HCT116 (cell line): ENCODE measurements at regions not wholly inside any gene's neighbourhood (a gene's known extent, or its start where the extent isn't known, plus 50 kb on each side); places are given as distances from the start of the nearest gene placed in this dataset.

ENCODE experiments used
- ATAC-seq: fragments of 200-7000 bp; cut with Tn5 transposase; 2 replicates; pipeline ENCODE4 v1.9.1; 2020; ENCODE audit warnings: mild to moderate bottlenecking, moderate library complexity
- BruUV-seq: library from RNA; stranded (reverse); fragments of 400-500 nt; replicated peaks from 2 replicates; lab custom pipeline; 2021; lab: Mats Ljungman, UMichigan
- CTCF ChIA-PET: fragments of 300-600 bp; sonication (Branson Sonifier 250); formaldehyde crosslinking; loops from one replicate; lab custom pipeline; 2021; ENCODE audit warnings: antibody characterized with exemption; lab: Charles Lee
- POLR2A ChIA-PET: fragments of 300-600, 350-600 bp; sonication (Branson Sonifier 250); formaldehyde crosslinking; loops from one replicate; lab custom pipeline; 2021; ENCODE audit warnings: antibody characterized with exemption; lab: Charles Lee
- RAD21 ChIA-PET, 2 experiments: fragments of 300-600 bp; sonication (Branson Sonifier 250); formaldehyde crosslinking; loops; one replicate each; lab custom pipeline; 2023; ENCODE audit warnings: low total read pairs in 2 of 2; ENCODE audit not compliant: uncharacterized antibody in 2 of 2, unreplicated experiment in 2 of 2, low non-redundant PET in 1 of 2; lab: Charles Lee
- DNase-seq: peaks from one replicate; pipeline ENCODE4 v3.0.0-alpha.2; 2010; ENCODE audit warnings: low read depth, low spot score
- H2AFZ ChIP-seq: fragments of 200-600 bp; shearing (Covaris generic), sonication (generic); 2 replicates; pipeline ENCODE4 v1.6.1; 2017; ENCODE audit warnings: low read depth, mixed run types, mixed read lengths, antibody characterized with exemption, low read length; ENCODE audit not compliant: poor library complexity, severe bottlenecking
- H3K27ac ChIP-seq: 2 replicates; pipeline ENCODE4 v1.5.1; 2012; ENCODE audit warnings: low read depth, low read length
- H3K27me3 ChIP-seq: fragments of 200-600 bp; sonication (generic); 2 replicates; pipeline ENCODE4 v1.6.1; 2016; ENCODE audit warnings: mixed run types, low read length, mixed read lengths; ENCODE audit not compliant: insufficient read depth
- H3K36me3 ChIP-seq, 2 experiments: fragments of 200-500 bp in 1 of 2; fragments of 200-600 bp in 1 of 2; sonication (Bioruptor generic) in 1 of 2; sonication (generic) in 1 of 2; 2 replicates each; pipeline versions ENCODE4 v1.5.1 to v1.6.1; 2014 to 2016; ENCODE audit warnings: low read length in 2 of 2, inconsistent platforms in 1 of 2, mixed read lengths in 1 of 2, mixed run types in 1 of 2; ENCODE audit not compliant: insufficient read depth in 2 of 2, control insufficient read depth in 1 of 2
- H3K4me1 ChIP-seq, 2 experiments: fragments of 200-600 bp in 1 of 2; sonication (generic) in 1 of 2; 2 replicates each; pipeline versions ENCODE4 v1.5.1 to v1.6.1; 2012 to 2017; ENCODE audit warnings: low read length in 2 of 2, inconsistent platforms in 1 of 2, mild to moderate bottlenecking in 1 of 2, mixed read lengths in 1 of 2, mixed run types in 1 of 2, moderate library complexity in 1 of 2; ENCODE audit not compliant: insufficient read depth in 2 of 2, control insufficient read depth in 1 of 2
- H3K4me2 ChIP-seq: fragments of 200-600 bp; sonication (generic); 2 replicates; pipeline ENCODE4 v1.6.1; 2017; ENCODE audit warnings: mixed run types, low read length, mixed read lengths
- H3K4me3 ChIP-seq, 2 experiments: fragments of 200-600 bp in 1 of 2; sonication (generic) in 1 of 2; replicated peaks in 1 of 2; 2 replicates each; pipeline ENCODE4 v1.5.1; 2011 to 2016; ENCODE audit warnings: low read length in 2 of 2, control low read depth in 1 of 2, low read depth in 1 of 2, mild to moderate bottlenecking in 1 of 2, mixed read lengths in 1 of 2, mixed run types in 1 of 2
- H3K79me2 ChIP-seq: fragments of 200-600 bp; sonication (generic); 2 replicates; pipeline ENCODE4 v1.6.1; 2017; ENCODE audit warnings: mild to moderate bottlenecking, mixed run types, low read length, moderate library complexity, mixed read lengths; ENCODE audit not compliant: insufficient read depth
- H3K9ac ChIP-seq: fragments of 200-600 bp; sonication (generic); 2 replicates; pipeline ENCODE4 v1.6.1; 2016; ENCODE audit warnings: low read length, mixed read lengths
- H3K9me2 ChIP-seq: fragments of 200-600 bp; sonication (generic), shearing (Covaris generic); 2 replicates; pipeline ENCODE4 v1.6.1; 2017; ENCODE audit warnings: mixed run types, mild to moderate bottlenecking, moderate library complexity; ENCODE audit not compliant: insufficient read depth
- H3K9me3 ChIP-seq, 2 experiments: fragments of 200-500 bp in 1 of 2; fragments of 200-600 bp in 1 of 2; sonication (Bioruptor generic) in 1 of 2; sonication (generic) in 1 of 2; 2 replicates each; pipeline ENCODE4 v1.6.1; 2014 to 2017; ENCODE audit warnings: low read length in 2 of 2, mixed read lengths in 2 of 2, inconsistent platforms in 1 of 2, low read depth in 1 of 2, mild to moderate bottlenecking in 1 of 2, mixed run types in 1 of 2, moderate library complexity in 1 of 2; ENCODE audit not compliant: control insufficient read depth in 1 of 2, insufficient read depth in 1 of 2
- H4K20me1 ChIP-seq: fragments of 200-600 bp; sonication (generic), shearing (Covaris generic); 2 replicates; pipeline ENCODE4 v1.6.1; 2017; ENCODE audit warnings: mixed run types, mild to moderate bottlenecking, moderate library complexity; ENCODE audit not compliant: insufficient read depth
- CEBPB ChIP-seq: IDR thresholded peaks from 2 replicates; pipeline ENCODE4 v1.6.1; 2012; ENCODE audit warnings: low read depth
- EGR1 ChIP-seq: IDR thresholded peaks from 2 replicates; pipeline ENCODE4 v1.6.1; 2012; ENCODE audit warnings: low read depth
- EZH2phosphoT487 ChIP-seq: fragments of 200-600 bp; IDR thresholded peaks from 2 replicates; pipeline ENCODE4 v1.6.1; 2018; ENCODE audit warnings: antibody characterized with exemption, borderline replicate concordance
- POLR2A ChIP-seq: IDR thresholded peaks from 2 replicates; pipeline ENCODE4 v1.7.0; 2011; ENCODE audit warnings: borderline replicate concordance; ENCODE audit not compliant: insufficient read depth, insufficient read length; ENCODE audit errors: extremely low read depth
- SIN3A ChIP-seq: IDR thresholded peaks from 2 replicates; pipeline ENCODE4 v1.6.1; 2012; ENCODE audit warnings: low read depth
- YY1 ChIP-seq: IDR thresholded peaks from 2 replicates; pipeline ENCODE4 v1.6.1; 2011; ENCODE audit warnings: low read length, low read depth, moderate library complexity, mild to moderate bottlenecking; ENCODE audit not compliant: insufficient replicate concordance; ENCODE audit errors: extremely low read depth
- ZNF274 ChIP-seq: fragments of 200-500 bp; sonication (Bioruptor generic); IDR thresholded peaks from 2 replicates; pipeline ENCODE4 v1.6.1; 2014; ENCODE audit warnings: mild to moderate bottlenecking, low read depth, low read length, inconsistent platforms
- intact Hi-C: fragments of 100-400 bp; cut with micrococcal nuclease; formaldehyde crosslinking; loops from 2 replicates; pipeline ENCODE4 v1.10.0; 2022
- TF ChIP-seq, protein P1 (sequence below): IDR thresholded peaks from 2 replicates; pipeline ENCODE4 v1.6.1; 2012
- TF ChIP-seq, protein P2 (sequence below): IDR thresholded peaks from 2 replicates; pipeline ENCODE4 v1.6.1; 2012; ENCODE audit warnings: low read depth

DNA sequence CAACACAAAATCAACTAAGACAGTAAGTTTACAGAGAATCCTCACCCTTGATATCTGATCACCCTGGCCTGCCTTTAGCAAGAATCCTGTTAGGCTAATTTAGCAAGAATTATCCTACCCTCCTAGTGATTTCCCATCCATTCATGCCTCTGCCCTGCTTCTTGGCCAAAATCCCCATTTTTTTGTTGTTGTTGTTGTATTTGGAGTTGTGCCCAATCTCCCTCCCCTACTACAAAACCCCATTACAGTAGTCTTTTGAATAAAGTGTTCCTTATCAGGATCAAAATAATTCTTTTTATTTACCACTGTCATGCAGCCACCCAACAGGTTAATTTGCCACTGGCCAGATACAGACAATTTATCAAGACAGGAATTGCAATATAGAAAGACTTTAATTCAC, 58.5 kb upstream of the CLINT1 start:
- Histone ChIP-seq H2AFZ (peak overlapping the region; percentile 55), H3K36me3 (no peaks in the 10 kb centered on the region), H3K9ac (no peak overlapping the region), H3K9me3 (no peaks in the 10 kb centered on the region), H3K4me2 (no peak overlapping the region), H4K20me1 (no peaks in the 10 kb centered on the region), H3K4me3 (no peak overlapping the region), H3K27me3 (no peaks in the 10 kb centered on the region), H3K4me1 (0 out of 4 replicates have a peak, but pooled peaks cover 0 to 3% of the 10 kb centered on the region in 2 experiments), H3K79me2 (no peaks in the 10 kb centered on the region), H3K9me2 (no peaks in the 10 kb centered on the region), H3K27ac (no peak overlapping the region)
- intact Hi-C loops: loop anchor here (10.0 kb wide), 1 partner anchor 153 kb away; no protein-coding TSS in a partner anchor
- DNase-seq (no peak), ATAC-seq (no peak)
- RAD21 ChIA-PET: no interaction called here
- no TSS peak for BruUV-seq
- POLR2A ChIA-PET: no interaction called here
- TF ChIP-seq CEBPB (no peak), EZH2phosphoT487 (no peak), SIN3A (no peak), POLR2A (no peak), YY1 (no peak), ZNF274 (no peak), EGR1 (no peak)
- TF ChIP-seq, protein P1, sequence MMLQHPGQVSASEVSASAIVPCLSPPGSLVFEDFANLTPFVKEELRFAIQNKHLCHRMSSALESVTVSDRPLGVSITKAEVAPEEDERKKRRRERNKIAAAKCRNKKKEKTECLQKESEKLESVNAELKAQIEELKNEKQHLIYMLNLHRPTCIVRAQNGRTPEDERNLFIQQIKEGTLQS: no peak
- TF ChIP-seq, protein P2, sequence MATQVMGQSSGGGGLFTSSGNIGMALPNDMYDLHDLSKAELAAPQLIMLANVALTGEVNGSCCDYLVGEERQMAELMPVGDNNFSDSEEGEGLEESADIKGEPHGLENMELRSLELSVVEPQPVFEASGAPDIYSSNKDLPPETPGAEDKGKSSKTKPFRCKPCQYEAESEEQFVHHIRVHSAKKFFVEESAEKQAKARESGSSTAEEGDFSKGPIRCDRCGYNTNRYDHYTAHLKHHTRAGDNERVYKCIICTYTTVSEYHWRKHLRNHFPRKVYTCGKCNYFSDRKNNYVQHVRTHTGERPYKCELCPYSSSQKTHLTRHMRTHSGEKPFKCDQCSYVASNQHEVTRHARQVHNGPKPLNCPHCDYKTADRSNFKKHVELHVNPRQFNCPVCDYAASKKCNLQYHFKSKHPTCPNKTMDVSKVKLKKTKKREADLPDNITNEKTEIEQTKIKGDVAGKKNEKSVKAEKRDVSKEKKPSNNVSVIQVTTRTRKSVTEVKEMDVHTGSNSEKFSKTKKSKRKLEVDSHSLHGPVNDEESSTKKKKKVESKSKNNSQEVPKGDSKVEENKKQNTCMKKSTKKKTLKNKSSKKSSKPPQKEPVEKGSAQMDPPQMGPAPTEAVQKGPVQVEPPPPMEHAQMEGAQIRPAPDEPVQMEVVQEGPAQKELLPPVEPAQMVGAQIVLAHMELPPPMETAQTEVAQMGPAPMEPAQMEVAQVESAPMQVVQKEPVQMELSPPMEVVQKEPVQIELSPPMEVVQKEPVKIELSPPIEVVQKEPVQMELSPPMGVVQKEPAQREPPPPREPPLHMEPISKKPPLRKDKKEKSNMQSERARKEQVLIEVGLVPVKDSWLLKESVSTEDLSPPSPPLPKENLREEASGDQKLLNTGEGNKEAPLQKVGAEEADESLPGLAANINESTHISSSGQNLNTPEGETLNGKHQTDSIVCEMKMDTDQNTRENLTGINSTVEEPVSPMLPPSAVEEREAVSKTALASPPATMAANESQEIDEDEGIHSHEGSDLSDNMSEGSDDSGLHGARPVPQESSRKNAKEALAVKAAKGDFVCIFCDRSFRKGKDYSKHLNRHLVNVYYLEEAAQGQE: no peak
- CTCF ChIA-PET: interaction anchor here (1.7 kb wide), 1 partner anchor 100 kb away, joined by 4 read pairs; no protein-coding TSS in a partner anchor
